Stomach (tissue), 8 donors: ENCODE measurements at regions not wholly inside any gene's neighbourhood (a gene's known extent, or its start where the extent isn't known, plus 50 kb on each side); places are given as distances from the start of the nearest gene placed in this dataset.

Source experiments
- DNase-seq, 2 donors: peaks; one replicate each; pipeline versions ENCODE4 v3.0.0 to v3.0.0-alpha.2; 2013 to 2019
- H3K27ac ChIP-seq, 5 donors: fragments of 200-600 bp in 4 of 5; sonication (generic) in 4 of 5; one replicate each; pipeline ENCODE4 v1.5.1; 2013 to 2019; ENCODE audit warnings: mild to moderate bottlenecking in 1 of 5, moderate library complexity in 1 of 5
- H3K27me3 ChIP-seq, 3 donors: fragments of 200-600 bp; sonication (generic); one replicate each; pipeline ENCODE4 v1.5.1; 2017 to 2019; ENCODE audit warnings: mixed run types in 1 of 3
- H3K36me3 ChIP-seq, 4 donors: fragments of 200-600 bp; sonication (generic); 1 replicate in 3 of 4; 2 replicates in 1 of 4; pipeline ENCODE4 v1.5.1; 2016 to 2019
- H3K4me1 ChIP-seq, 4 donors: fragments of 200-600 bp; sonication (generic); one replicate each; pipeline ENCODE4 v1.5.1; 2016 to 2019
- H3K4me3 ChIP-seq, 4 donors: fragments of 200-600 bp; sonication (generic) in 3 of 4; one replicate each; pipeline ENCODE4 v1.5.1; 2016 to 2019; ENCODE audit warnings: mild to moderate bottlenecking in 1 of 4
- H3K9me3 ChIP-seq, 4 donors: fragments of 200-600 bp; sonication (generic); one replicate each; pipeline ENCODE4 v1.5.1; 2016 to 2019
- CTCF ChIP-seq, 7 experiments: fragments of 450-650 bp in 4 of 7; fragments of 200-600 bp in 3 of 7; sonication (generic) in 3 of 7; IDR thresholded peaks; one replicate each; pipeline ENCODE4 v1.5.1; 2016 to 2019; ENCODE audit warnings: antibody characterized with exemption in 7 of 7, control low read depth in 2 of 7, mild to moderate bottlenecking in 1 of 7
- EP300 ChIP-seq: sonication (generic); formaldehyde crosslinking; IDR thresholded peaks from one replicate; pipeline ENCODE4 v1.6.1; 2017; ENCODE audit warnings: antibody characterized with exemption
- POLR2A ChIP-seq, 4 donors: fragments of 450-650 bp; IDR thresholded peaks; one replicate each; pipeline ENCODE4 v1.6.1; 2016; ENCODE audit warnings: antibody characterized with exemption in 4 of 4, control low read depth in 2 of 4, mild to moderate bottlenecking in 1 of 4, moderate library complexity in 1 of 4
- POLR2AphosphoS5 ChIP-seq, 3 donors: sonication (generic); formaldehyde crosslinking; IDR thresholded peaks; one replicate each; pipeline ENCODE4 v1.6.1; 2016; ENCODE audit warnings: antibody characterized with exemption in 3 of 3
- WGBS, 5 donors: extraction: QIAGEN DNeasy Blood & Tissue Kit in 3 of 5; methylation state at CpG; one replicate each; pipeline versions ENCODE4 v1.1.5 to v1.1.7; 2013 to 2018; 5-methylcytosine and 5-hydroxymethylcytosine counted together
- intact Hi-C: fragments of 100-400 bp; cut with DNase I; formaldehyde crosslinking; loops from one replicate; pipeline ENCODE4 v1.15.1; 2023; ENCODE audit warnings: low total_unique reads
- donor health status: healthy with polysubstance abuse.
- donor health status: Bipolar disorder and iron deficiency.
- donor health status: healthy.

DNA sequence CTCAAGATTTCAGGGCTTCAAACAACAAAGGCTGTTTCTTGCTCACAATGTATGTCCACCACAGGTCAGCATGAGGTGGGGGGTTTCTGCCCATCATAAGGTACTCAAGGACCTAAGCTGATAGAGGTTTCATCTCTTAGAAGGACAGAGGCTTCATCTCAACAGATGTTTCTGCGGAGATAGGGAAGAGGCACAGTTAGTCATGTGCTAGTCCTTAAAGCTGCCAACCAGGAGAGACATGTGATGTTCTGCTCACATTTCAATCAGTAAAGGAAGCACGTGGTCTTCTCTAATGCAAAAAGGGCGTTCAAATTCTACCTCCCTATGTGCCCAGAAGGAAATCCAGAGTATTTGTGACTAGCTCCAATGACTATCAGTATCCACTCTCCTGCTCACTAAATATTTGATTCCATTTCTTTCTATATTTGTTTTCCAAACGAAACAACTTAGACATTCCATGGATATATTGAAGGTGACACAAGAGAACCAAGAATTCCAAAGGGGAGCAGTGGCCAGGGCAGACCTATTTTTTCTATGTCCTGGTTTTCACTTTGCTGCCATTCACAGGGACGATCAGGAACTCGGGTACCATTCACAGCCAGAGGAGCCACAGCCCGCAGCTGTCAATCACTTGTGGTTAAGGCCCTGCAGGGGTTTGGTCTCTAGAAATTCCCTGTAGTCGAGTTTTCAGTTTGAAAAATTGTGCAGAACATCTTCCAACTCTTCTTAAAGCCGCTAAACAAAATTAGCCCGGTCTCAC lies 173.2 kb upstream of the FOXA2 start:
- Histone ChIP-seq H3K27ac (no peak overlapping the region), H3K27me3 (no peaks in the 10 kb centered on the region), H3K4me1 (peaks cover 0 to under 1% (median 0%) of the 10 kb centered on the region in 4 donors), H3K4me3 (no peak overlapping the region), H3K9me3 (no peaks in the 10 kb centered on the region), H3K36me3 (no peaks in the 10 kb centered on the region)
- intact Hi-C loops = no loop called here
- no peak for DNase-seq
- TF ChIP-seq EP300 (no peak), POLR2A (IDR thresholded peaks at IDR 0.05) (no peak), POLR2AphosphoS5 (IDR thresholded peaks at IDR 0.05) (no peak), CTCF (IDR thresholded peaks at IDR 0.05) (no peak)
- 65 to 72% (median 69%) methylated on average over 10 of the region's 10 CpGs for WGBS, 5 donors

DNA sequence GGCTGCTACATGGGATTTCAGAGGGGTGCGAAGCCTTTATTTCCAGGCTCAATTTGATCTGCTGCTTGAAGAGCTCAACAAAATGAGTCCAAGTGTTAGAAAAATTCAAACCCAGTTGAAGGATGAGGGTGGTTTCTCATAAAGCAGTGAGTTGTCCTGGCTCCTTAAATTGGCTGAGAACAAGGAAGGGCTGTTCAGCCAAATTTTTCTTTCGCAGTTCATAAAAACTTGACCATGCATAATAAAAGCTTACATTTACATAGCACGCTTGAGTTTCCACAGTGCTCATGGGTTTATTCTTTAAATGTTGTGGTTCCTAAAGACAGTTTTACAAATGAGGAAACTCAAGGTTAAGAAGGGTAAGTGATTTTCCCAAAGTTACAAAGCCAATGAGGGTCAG lies 174.4 kb upstream of the FOXA2 start:
- no peak for TF ChIP-seq CTCF (IDR thresholded peaks at IDR 0.05)
- no peak for TF ChIP-seq EP300
- TF ChIP-seq POLR2A (IDR thresholded peaks at IDR 0.05) = no peak
- no peak for TF ChIP-seq POLR2AphosphoS5 (IDR thresholded peaks at IDR 0.05)
- 84 to 93% (median 86%) methylated on average over 3 of the region's 3 CpGs for WGBS, 5 donors
- H3K27ac ChIP-seq = no peak overlapping the region

DNA sequence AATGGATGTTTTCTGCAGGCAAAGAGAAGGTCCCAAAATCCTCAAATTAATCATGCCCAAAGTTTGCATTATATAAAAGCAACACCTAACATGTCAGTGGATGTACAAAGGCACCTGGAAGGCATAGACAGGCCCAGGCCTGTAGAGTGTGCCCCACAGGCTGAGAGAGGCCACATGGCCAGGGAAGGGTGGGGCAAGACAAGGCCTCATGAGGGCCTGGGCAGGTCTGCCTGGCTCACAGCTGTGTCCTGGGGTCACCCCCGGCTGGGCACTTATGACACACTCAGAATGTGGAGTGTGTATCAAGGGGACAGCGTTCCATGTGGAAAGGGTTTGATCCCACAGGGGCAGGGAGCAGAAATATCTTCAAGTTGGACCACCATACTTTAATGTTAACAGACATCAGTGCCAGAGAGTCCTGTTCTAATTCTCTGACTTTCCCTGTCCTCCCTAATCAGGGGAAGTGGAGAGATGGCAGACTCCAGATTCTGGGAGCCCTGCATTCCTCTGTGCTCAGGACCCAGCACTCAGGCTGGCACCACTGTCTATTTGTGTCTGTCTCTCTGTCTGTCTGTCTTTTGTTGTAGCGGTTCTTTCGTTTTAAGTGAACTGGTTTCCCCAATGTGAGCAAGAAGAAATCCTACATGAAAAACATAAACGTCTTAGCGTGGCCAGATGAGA lies 178.3 kb upstream of the FOXA2 start:
- intact Hi-C loops = loop anchor here (10.0 kb wide), 1 partner anchor 62 kb away; no protein-coding TSS in a partner anchor

More for the DNA sequence above, 174.4 kb upstream of the FOXA2 start:
- intact Hi-C loops = no loop called here
- no peaks in the 10 kb centered on the region for H3K36me3 ChIP-seq
- no peaks in the 10 kb centered on the region for H3K27me3 ChIP-seq
- DNase-seq = no peak
- H3K9me3 ChIP-seq = no peaks in the 10 kb centered on the region
- no peak overlapping the region for H3K4me3 ChIP-seq
- peaks cover 0 to 12% (median 7%) of the 10 kb centered on the region in 4 donors for H3K4me1 ChIP-seq

More for the DNA sequence above, 178.3 kb upstream of the FOXA2 start:
- peak in 1 of 2 donors; percentile 36 for DNase-seq
- Histone ChIP-seq H3K4me3 (no peak overlapping the region), H3K9me3 (no peaks in the 10 kb centered on the region), H3K4me1 (peaks cover 0 to 14% (median 10%) of the 10 kb centered on the region in 4 donors), H3K36me3 (no peaks in the 10 kb centered on the region), H3K27me3 (peaks cover 0 to 7% (median 0%) of the 10 kb centered on the region in 3 donors), H3K27ac (peak overlapping the region in 4 of 5 donors; percentile 47 to 69 (median 57))
- TF ChIP-seq POLR2AphosphoS5 (IDR thresholded peaks at IDR 0.05) (no peak), CTCF (IDR thresholded peaks at IDR 0.05) (no peak), POLR2A (IDR thresholded peaks at IDR 0.05) (no peak), EP300 (no peak)
- WGBS, 5 donors = 60 to 69% (median 66%) methylated on average over 6 of the region's 6 CpGs
